ENCODE measurements at regions not wholly inside any gene's neighbourhood (a gene's known extent, or its start where the extent isn't known, plus 50 kb on each side); places are given as distances from the start of the nearest gene placed in this dataset.
A peak's percentile ranks its signal among the peaks of the same experiment; 100 is the strongest.

DNA sequence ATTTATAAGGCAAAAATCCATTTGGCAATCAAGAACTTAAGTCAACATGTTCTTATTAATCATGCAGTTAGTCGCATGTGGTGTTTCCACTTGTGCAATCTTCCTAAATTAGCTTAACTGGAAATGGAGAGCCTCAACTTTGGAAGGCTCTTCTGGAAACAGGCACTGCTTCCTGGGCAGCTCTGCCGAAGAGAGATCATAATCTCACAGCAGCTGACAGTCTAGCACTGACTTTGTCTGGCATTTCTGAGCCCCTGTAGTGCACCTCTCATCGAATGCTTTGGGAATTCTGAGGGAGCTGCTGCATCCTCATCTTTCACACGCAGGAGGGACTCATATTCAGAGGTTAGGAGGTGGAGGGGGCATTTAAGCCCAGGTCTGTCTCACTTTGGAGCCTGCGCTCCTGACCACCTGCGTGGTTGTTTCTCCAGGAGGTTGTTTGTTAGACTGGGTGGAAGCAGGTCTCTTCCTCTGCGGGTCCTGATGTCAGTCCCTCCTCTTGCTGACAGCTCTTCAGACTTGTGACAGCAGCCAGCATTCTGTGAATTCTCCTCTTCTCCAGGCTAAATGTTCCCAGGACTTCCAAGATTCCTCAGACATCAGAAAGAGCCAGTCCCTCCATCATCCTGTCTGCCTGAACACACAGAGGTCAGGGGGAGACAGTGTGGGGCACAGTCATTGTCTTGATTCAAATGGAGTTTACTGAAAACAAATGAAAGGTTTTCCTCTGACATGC is 100.4 kb upstream of the GJB6 start:
- Histone ChIP-seq H3K36me3 (no peaks in the 10 kb centered on the region), H3K27ac (no peak overlapping the region), H3K9me3 (no peaks in the 10 kb centered on the region), H3K27me3 (no peaks in the 10 kb centered on the region), H3K4me1 (no peaks in the 10 kb centered on the region), H3K4me3 (no peak overlapping the region)
- WGBS, 2 donors, result 38 to 45% methylated on average over 7 of the region's 7 CpGs
- DNase-seq (no peak), ATAC-seq (ENCODE audit: low FRiP score in 2 of 2) (no peak)
- TF ChIP-seq POLR2AphosphoS5 (IDR thresholded peaks at IDR 0.05), result no peak

DNA sequence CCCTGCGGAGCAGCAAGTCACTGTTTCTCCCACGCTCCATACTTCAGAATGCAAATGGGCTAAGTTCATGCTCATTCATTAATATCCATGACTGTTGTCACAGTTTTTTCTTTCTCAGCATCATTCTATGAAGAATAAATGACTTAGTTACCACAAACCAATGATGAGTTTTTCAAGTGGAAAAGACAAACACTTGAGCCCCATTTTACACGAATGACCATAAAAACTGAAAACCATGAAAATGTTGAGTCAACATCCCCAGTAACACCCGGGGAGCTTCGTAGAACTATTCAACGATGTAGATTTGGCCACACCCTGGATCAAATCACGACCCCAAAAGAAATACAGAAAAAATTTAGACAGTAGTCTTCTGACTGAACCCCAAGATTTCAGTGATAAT is 99.8 kb upstream of the GJB6 start:
- Histone ChIP-seq H3K27ac (no peak overlapping the region), H3K36me3 (no peaks in the 10 kb centered on the region), H3K4me1 (no peaks in the 10 kb centered on the region), H3K4me3 (no peak overlapping the region), H3K9me3 (no peaks in the 10 kb centered on the region), H3K27me3 (no peaks in the 10 kb centered on the region)
- no peak for ATAC-seq (ENCODE audit: low FRiP score in 2 of 2)
- WGBS, 2 donors, result 66 to 79% methylated on average over 7 of the region's 7 CpGs
- DNase-seq, result no peak
- TF ChIP-seq POLR2A (IDR thresholded peaks at IDR 0.05) (no peak), POLR2AphosphoS5 (IDR thresholded peaks at IDR 0.05) (no peak), EP300 (IDR thresholded peaks at IDR 0.05) (no peak)

- Histone ChIP-seq H3K36me3 (no peaks in the 10 kb centered on the region), H3K4me1 (no peaks in the 10 kb centered on the region), H3K27ac (no peak overlapping the region), H3K27me3 (no peaks in the 10 kb centered on the region), H3K9me3 (no peaks in the 10 kb centered on the region), H3K4me3 (no peak overlapping the region)
- no peak for ATAC-seq (ENCODE audit: low FRiP score in 2 of 2)
- TF ChIP-seq, protein P1, sequence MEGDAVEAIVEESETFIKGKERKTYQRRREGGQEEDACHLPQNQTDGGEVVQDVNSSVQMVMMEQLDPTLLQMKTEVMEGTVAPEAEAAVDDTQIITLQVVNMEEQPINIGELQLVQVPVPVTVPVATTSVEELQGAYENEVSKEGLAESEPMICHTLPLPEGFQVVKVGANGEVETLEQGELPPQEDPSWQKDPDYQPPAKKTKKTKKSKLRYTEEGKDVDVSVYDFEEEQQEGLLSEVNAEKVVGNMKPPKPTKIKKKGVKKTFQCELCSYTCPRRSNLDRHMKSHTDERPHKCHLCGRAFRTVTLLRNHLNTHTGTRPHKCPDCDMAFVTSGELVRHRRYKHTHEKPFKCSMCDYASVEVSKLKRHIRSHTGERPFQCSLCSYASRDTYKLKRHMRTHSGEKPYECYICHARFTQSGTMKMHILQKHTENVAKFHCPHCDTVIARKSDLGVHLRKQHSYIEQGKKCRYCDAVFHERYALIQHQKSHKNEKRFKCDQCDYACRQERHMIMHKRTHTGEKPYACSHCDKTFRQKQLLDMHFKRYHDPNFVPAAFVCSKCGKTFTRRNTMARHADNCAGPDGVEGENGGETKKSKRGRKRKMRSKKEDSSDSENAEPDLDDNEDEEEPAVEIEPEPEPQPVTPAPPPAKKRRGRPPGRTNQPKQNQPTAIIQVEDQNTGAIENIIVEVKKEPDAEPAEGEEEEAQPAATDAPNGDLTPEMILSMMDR (IDR thresholded peaks at IDR 0.05), result no peak
- TF ChIP-seq POLR2AphosphoS5 (IDR thresholded peaks at IDR 0.05) (no peak), POLR2A (IDR thresholded peaks at IDR 0.05) (no peak), EP300 (IDR thresholded peaks at IDR 0.05) (no peak)
- DNase-seq, result no peak
- 89 to 90% methylated on average over 2 of the region's 2 CpGs for WGBS, 2 donors
Observed at GRCh38 chr13:20331419-20331818, 99.3 kb upstream of the GJB6 start.

DNA sequence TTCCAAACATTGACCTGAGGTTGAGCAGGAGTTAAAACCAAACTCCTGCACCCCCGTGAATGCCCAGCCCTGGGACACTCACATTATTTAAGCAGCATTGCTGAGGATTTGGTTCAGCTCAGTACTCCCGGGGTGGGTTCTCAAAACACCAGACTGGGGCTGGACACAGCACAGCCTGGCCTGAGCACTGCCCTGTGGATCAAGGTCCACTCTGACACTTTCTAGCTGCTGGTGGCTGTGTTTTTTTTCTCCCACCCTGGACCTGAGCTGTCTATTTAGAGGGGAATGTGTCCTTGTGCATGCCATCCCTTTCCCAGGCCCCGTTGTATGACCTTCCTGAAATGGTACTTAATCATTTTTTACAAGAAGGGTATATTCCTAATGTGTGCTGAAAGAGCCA is 94.7 kb upstream of the GJB6 start:
- no peak for DNase-seq
- ATAC-seq (ENCODE audit: low FRiP score in 2 of 2), result no peak
- Histone ChIP-seq H3K9me3 (peaks cover 0 to 9% (median 7%) of the 10 kb centered on the region in 4 donors), H3K4me3 (no peak overlapping the region), H3K4me1 (no peaks in the 10 kb centered on the region), H3K36me3 (no peaks in the 10 kb centered on the region), H3K27me3 (no peaks in the 10 kb centered on the region), H3K27ac (no peak overlapping the region)
- 65 to 72% methylated on average over 2 to 3 of the region's 3 CpGs for WGBS, 2 donors
- TF ChIP-seq POLR2AphosphoS5 (IDR thresholded peaks at IDR 0.05) (no peak), POLR2A (IDR thresholded peaks at IDR 0.05) (no peak), EP300 (IDR thresholded peaks at IDR 0.05) (no peak)
- TF ChIP-seq, protein P1 (IDR thresholded peaks at IDR 0.05), result no peak

- H3K36me3 ChIP-seq, result no peaks in the 10 kb centered on the region
- ATAC-seq (ENCODE audit: low FRiP score in 2 of 2) (peak in 1 of 2 donors; percentile 65), DNase-seq (no peak)
- peaks cover 0 to 9% (median 7%) of the 10 kb centered on the region in 4 donors for H3K9me3 ChIP-seq
- H3K27ac ChIP-seq, result no peak overlapping the region
- no peaks in the 10 kb centered on the region for H3K27me3 ChIP-seq
- no peaks in the 10 kb centered on the region for H3K4me1 ChIP-seq
- no peak overlapping the region for H3K4me3 ChIP-seq
- 77 to 84% methylated on average over 7 of the region's 7 CpGs for WGBS, 2 donors
- TF ChIP-seq POLR2AphosphoS5 (IDR thresholded peaks at IDR 0.05), result no peak
- no peak for TF ChIP-seq POLR2A (IDR thresholded peaks at IDR 0.05)
- no peak for TF ChIP-seq EP300 (IDR thresholded peaks at IDR 0.05)
- TF ChIP-seq, protein P1 (IDR thresholded peaks at IDR 0.05), result no peak
Observed at GRCh38 chr13:20326276-20326675, 94.2 kb upstream of the GJB6 start.

DNA sequence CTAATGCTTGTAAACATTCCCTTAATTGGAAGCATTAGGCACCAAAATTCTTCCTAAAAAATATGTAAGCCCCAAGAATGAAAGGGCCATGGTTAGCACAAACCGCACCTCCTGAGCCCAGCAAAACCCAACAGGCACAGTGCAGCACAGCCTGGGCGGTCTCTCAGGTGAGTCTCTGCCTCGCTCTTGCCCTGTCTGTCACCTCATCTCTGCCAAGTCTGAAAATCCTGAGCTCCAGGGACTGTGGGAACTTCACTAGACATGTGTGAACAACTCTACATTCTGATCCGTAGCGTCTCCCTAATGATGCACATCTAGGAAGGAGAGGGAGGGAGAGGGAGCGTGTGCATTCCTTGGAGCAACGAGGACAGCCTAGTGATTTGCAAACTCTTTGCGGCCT is 88.8 kb upstream of the GJB6 start:
- Histone ChIP-seq H3K36me3 (no peaks in the 10 kb centered on the region), H3K9me3 (peaks cover 0 to 8% (median 6%) of the 10 kb centered on the region in 4 donors), H3K27ac (no peak overlapping the region), H3K4me3 (no peak overlapping the region), H3K27me3 (no peaks in the 10 kb centered on the region), H3K4me1 (no peaks in the 10 kb centered on the region)
- TF ChIP-seq EP300 (IDR thresholded peaks at IDR 0.05) (no peak), POLR2AphosphoS5 (IDR thresholded peaks at IDR 0.05) (no peak), POLR2A (IDR thresholded peaks at IDR 0.05) (no peak)
- TF ChIP-seq, protein P1 (IDR thresholded peaks at IDR 0.05), result no peak
- DNase-seq (no peak), ATAC-seq (ENCODE audit: low FRiP score in 2 of 2) (no peak)
- 75 to 89% methylated on average over 8 of the region's 8 CpGs for WGBS, 2 donors
